ENCODE measurements at regions not wholly inside any gene's neighbourhood (a gene's known extent, or its start where the extent isn't known, plus 50 kb on each side); places are given as distances from the start of the nearest gene placed in this dataset.

- TF ChIP-seq CTCF (IDR thresholded peaks at IDR 0.05) (no peak), POLR2A (IDR thresholded peaks at IDR 0.05) (no peak)
Measured at GRCh38 chr1:214862421-214862820, 220.1 kb upstream of the KCNK2 start.
